GM12874 (cell line): ENCODE measurements at regions not wholly inside any gene's neighbourhood (a gene's known extent, or its start where the extent isn't known, plus 50 kb on each side); places are given as distances from the start of the nearest gene placed in this dataset.

ENCODE experiments used
- CTCF ChIP-seq: IDR thresholded peaks from 2 replicates; pipeline ENCODE4 v1.5.1; 2011; ENCODE audit warnings: low read depth, mild to moderate bottlenecking, control low read depth, low read length, moderate library complexity; ENCODE audit not compliant: insufficient read depth

- TF ChIP-seq CTCF: 0 out of 2 replicates have a peak, but pooled peaks have one; percentile 12
Measured at GRCh38 chr3:76585794-76586392, 454.0 kb upstream of the ROBO2 start.

- no peak for TF ChIP-seq CTCF
Measured at GRCh38 chr3:76586471-76586870, 453.4 kb upstream of the ROBO2 start.

GRCh38 chr3:76610150-76610549 lies 429.7 kb upstream of the ROBO2 start:
- no peak for TF ChIP-seq CTCF

- TF ChIP-seq CTCF: no peak
Measured at GRCh38 chr3:76615719-76616118, 424.2 kb upstream of the ROBO2 start.

GRCh38 chr3:76624164-76624563 lies 415.7 kb upstream of the ROBO2 start:
- no peak for TF ChIP-seq CTCF

- no peak for TF ChIP-seq CTCF
Measured at GRCh38 chr3:76627236-76627635, 412.7 kb upstream of the ROBO2 start.

GRCh38 chr3:76631251-76631650 lies 408.6 kb upstream of the ROBO2 start:
- no peak for TF ChIP-seq CTCF

- no peak for TF ChIP-seq CTCF
Measured at GRCh38 chr3:76638006-76638405, 401.9 kb upstream of the ROBO2 start.
